ENCODE measurements at regions not wholly inside any gene's neighbourhood (a gene's known extent, or its start where the extent isn't known, plus 50 kb on each side); places are given as distances from the start of the nearest gene placed in this dataset.

DNA sequence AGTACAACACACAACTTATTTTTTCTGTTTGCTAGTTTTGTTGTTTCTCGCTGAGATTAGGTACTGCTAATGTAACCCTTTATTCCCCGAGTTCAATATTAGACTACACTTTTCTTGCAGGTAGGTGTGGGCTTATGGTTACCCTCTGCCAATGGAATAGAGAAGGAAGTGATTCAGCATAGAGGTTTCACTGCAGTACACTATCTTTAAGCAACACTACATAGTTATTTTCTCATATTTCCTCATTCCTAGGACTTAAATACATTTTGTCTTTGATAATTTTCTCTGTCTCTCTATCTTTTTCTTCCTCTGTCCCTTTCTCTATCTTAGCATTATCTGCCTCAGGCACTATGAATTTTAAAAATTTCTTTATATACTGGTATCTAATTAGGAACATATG is 791.0 kb downstream of the FAM181B start:
- DNase-seq (ENCODE audit: low read depth, low spot score), result no peak
- no peak overlapping the region for H3K4me3 ChIP-seq (ENCODE audit: low read depth, low read length)
- TF ChIP-seq, protein P1, sequence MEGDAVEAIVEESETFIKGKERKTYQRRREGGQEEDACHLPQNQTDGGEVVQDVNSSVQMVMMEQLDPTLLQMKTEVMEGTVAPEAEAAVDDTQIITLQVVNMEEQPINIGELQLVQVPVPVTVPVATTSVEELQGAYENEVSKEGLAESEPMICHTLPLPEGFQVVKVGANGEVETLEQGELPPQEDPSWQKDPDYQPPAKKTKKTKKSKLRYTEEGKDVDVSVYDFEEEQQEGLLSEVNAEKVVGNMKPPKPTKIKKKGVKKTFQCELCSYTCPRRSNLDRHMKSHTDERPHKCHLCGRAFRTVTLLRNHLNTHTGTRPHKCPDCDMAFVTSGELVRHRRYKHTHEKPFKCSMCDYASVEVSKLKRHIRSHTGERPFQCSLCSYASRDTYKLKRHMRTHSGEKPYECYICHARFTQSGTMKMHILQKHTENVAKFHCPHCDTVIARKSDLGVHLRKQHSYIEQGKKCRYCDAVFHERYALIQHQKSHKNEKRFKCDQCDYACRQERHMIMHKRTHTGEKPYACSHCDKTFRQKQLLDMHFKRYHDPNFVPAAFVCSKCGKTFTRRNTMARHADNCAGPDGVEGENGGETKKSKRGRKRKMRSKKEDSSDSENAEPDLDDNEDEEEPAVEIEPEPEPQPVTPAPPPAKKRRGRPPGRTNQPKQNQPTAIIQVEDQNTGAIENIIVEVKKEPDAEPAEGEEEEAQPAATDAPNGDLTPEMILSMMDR (IDR thresholded peaks at IDR 0.05; ENCODE audit: low read depth, low read length), result no peak
- in situ Hi-C loops (cut with HindIII; ENCODE audit: low sequenced_read_pairs), result no loop called here

DNA sequence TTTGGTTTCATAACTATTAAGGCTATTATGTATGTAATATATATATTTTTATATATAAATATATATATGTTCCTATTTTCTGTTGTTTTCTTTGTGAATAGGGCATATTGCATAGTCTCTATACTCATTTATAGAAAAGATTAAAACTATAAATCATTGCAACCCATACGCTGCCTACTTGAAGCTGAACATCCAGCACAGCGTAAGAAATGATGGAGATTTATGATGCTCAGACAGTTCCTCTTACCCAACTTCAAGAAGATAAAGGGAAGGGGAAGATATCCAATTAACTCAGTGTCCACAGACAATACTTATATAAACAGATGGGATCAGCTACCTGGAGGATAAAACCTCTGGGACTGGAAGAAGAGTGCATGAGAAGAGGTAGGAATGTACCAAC is 791.7 kb downstream of the FAM181B start:
- TF ChIP-seq, protein P1 (IDR thresholded peaks at IDR 0.05; ENCODE audit: low read depth, low read length), result no peak
- no peak overlapping the region for H3K4me3 ChIP-seq (ENCODE audit: low read depth, low read length)
- in situ Hi-C loops (cut with HindIII; ENCODE audit: low sequenced_read_pairs), result no loop called here
- no peak for DNase-seq (ENCODE audit: low read depth, low spot score)

DNA sequence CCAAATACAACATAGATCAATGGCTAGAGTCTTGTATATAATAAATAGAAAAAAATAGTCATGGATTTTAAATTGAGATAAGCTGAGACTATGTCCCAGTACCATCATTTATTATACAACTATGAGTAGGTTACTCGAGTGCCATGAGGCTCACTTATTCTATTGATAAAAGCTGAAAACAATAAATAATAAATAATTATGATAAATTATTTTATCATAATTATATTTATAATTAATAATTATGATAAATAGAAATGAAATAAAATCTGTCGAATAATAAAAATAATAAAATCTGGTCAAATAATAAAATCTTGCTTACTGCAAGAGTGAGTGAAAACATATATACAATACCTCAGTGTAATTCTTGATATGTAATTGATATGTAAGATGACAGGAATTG is 801.4 kb downstream of the FAM181B start:
- H3K4me3 ChIP-seq (ENCODE audit: low read depth, low read length), result no peak overlapping the region
- in situ Hi-C loops (cut with HindIII; ENCODE audit: low sequenced_read_pairs), result no loop called here
- TF ChIP-seq, protein P1 (IDR thresholded peaks at IDR 0.05; ENCODE audit: low read depth, low read length), result no peak
- no peak for DNase-seq (ENCODE audit: low read depth, low spot score)

DNA sequence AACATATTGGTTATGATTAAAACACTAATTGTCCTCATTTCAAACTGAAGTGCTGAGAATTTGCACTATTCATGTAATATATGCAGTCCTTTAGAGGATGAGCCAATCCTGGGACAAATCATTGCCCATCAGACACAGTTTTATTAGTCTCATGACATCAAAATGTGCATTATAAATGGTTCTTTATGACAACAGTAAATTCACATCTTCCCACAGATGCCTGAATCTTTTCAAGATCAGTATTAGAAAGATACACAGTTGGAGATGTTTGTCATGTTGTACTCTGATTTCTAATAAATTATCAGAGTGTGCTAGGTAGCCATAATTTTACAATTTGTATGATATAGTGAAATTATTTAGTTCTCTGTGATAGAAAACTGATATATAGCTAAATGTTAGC is 813.5 kb downstream of the FAM181B start:
- no peak for DNase-seq (ENCODE audit: low read depth, low spot score)
- no peak overlapping the region for H3K4me3 ChIP-seq (ENCODE audit: low read depth, low read length)
- in situ Hi-C loops (cut with HindIII; ENCODE audit: low sequenced_read_pairs), result no loop called here
- TF ChIP-seq, protein P1 (IDR thresholded peaks at IDR 0.05; ENCODE audit: low read depth, low read length), result no peak

DNA sequence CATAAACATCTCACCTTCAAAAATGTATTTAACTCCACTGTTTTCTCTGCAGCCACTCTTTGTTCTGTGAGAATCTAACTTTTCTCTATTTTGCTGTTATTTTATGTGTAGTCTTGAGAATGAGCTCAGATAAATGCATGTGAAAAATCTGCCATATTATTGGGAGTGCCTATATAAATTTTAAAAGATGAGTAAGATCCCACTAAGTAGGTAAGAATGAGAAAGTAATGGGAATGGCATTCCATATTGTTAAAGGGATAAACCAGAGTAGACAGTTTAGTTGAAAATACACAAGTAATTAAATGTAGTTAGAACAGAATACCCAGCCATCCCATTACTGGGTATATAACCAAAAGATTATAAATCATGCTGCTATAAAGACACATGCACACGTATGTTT is 817.2 kb downstream of the FAM181B start:
- TF ChIP-seq, protein P1 (IDR thresholded peaks at IDR 0.05; ENCODE audit: low read depth, low read length), result no peak
- DNase-seq (ENCODE audit: low read depth, low spot score), result no peak
- H3K4me3 ChIP-seq (ENCODE audit: low read depth, low read length), result no peak overlapping the region
- in situ Hi-C loops (cut with HindIII; ENCODE audit: low sequenced_read_pairs), result no loop called here

DNA sequence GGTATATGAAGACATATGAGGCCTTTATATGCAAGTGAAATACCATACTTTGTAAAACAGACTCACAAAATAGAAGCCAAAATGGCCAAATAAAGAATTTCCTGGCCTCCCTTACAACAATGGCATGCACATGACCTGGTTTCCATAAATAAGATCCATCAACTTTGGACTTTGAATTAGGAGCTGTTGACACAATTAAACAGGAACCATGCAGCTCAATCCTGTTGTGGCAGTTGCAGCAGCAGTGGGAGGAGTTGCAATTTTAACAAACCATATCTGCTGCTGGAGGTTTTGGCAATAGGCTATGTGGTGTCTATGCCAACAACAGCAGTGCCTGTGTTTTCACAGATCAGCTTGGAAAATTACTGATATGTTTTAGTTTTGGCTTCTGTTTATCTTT is 818.6 kb downstream of the FAM181B start:
- in situ Hi-C loops (cut with HindIII; ENCODE audit: low sequenced_read_pairs), result no loop called here
- TF ChIP-seq, protein P1 (IDR thresholded peaks at IDR 0.05; ENCODE audit: low read depth, low read length), result no peak
- DNase-seq (ENCODE audit: low read depth, low spot score), result peak; percentile 3
- H3K4me3 ChIP-seq (ENCODE audit: low read depth, low read length), result no peak overlapping the region

DNA sequence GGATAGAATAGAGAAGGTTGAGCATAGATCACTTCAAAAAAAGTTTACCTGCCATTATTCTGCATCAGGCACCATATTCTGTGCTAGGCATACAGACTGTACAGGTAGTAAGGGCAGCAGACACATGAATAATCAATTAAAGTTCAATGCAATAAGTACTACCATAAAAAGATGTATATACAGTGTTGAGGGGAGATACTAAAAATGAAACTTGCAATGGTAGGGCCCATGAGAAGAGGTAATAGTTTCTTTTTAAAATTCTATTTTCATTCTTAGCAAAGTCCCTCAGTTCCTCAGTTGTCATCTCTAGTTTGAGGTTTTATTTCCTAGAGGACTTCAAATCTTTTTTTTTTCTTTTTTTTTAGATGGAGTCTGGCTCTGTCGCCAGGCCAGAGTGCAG is 819.9 kb downstream of the FAM181B start:
- TF ChIP-seq, protein P1 (IDR thresholded peaks at IDR 0.05; ENCODE audit: low read depth, low read length), result no peak
- in situ Hi-C loops (cut with HindIII; ENCODE audit: low sequenced_read_pairs), result no loop called here
- no peak overlapping the region for H3K4me3 ChIP-seq (ENCODE audit: low read depth, low read length)
- no peak for DNase-seq (ENCODE audit: low read depth, low spot score)
